H9 (cell line): ENCODE measurements at regions not wholly inside any gene's neighbourhood (a gene's known extent, or its start where the extent isn't known, plus 50 kb on each side); places are given as distances from the start of the nearest gene placed in this dataset.

Experiments used
- DNase-seq: peaks from one replicate; pipeline ENCODE4 v3.0.0-alpha.2; 2017
- H2AFZ ChIP-seq: one replicate; pipeline ENCODE4 v1.6.1; 2013; ENCODE audit warnings: mild to moderate bottlenecking, low read length, control low read depth, moderate library complexity
- H2AK5ac ChIP-seq: 2 replicates; pipeline ENCODE4 v1.6.1; 2013; ENCODE audit warnings: low read length, control low read depth, mixed read lengths; ENCODE audit not compliant: insufficient read length
- H2BK120ac ChIP-seq: one replicate; pipeline ENCODE4 v1.6.1; 2013; ENCODE audit warnings: low read depth, mild to moderate bottlenecking, low read length, control low read depth, inconsistent platforms; ENCODE audit not compliant: poor library complexity, severe bottlenecking
- H2BK12ac ChIP-seq: 2 replicates; pipeline ENCODE4 v1.6.1; 2013; ENCODE audit warnings: low read length, control low read depth, mixed read lengths, low read depth; ENCODE audit not compliant: insufficient read length
- H2BK15ac ChIP-seq: 2 replicates; pipeline ENCODE4 v1.6.1; 2013; ENCODE audit warnings: low read depth, low read length, control low read depth
- H2BK20ac ChIP-seq: one replicate; pipeline ENCODE4 v1.6.1; 2013; ENCODE audit warnings: low read depth, mild to moderate bottlenecking, low read length, control low read depth, inconsistent platforms; ENCODE audit not compliant: poor library complexity, severe bottlenecking
- H2BK5ac ChIP-seq: 2 replicates; pipeline ENCODE4 v1.6.1; 2013; ENCODE audit warnings: low read length, control low read depth, mixed read lengths; ENCODE audit not compliant: insufficient read length
- H3K14ac ChIP-seq: 2 replicates; pipeline ENCODE4 v1.6.1; 2013; ENCODE audit warnings: low read length, control low read depth; ENCODE audit not compliant: insufficient read depth
- H3K18ac ChIP-seq: 2 replicates; pipeline ENCODE4 v1.6.1; 2013; ENCODE audit warnings: low read depth, mild to moderate bottlenecking, mixed read lengths, low read length, control low read depth; ENCODE audit not compliant: insufficient read length
- H3K23ac ChIP-seq: 2 replicates; pipeline ENCODE4 v1.6.1; 2013; ENCODE audit warnings: low read length, control low read depth, mixed read lengths, low read depth; ENCODE audit not compliant: insufficient read length
- H3K23me2 ChIP-seq: 2 replicates; pipeline ENCODE4 v1.6.1; 2013; ENCODE audit warnings: low read depth, mild to moderate bottlenecking, mixed read lengths, low read length, control low read depth; ENCODE audit not compliant: insufficient read length, poor library complexity, severe bottlenecking
- H3K27ac ChIP-seq: 2 replicates; pipeline ENCODE4 v1.5.1; 2013; ENCODE audit warnings: low read length, control low read depth, mixed read lengths, low read depth; ENCODE audit not compliant: insufficient read length
- H3K27me3 ChIP-seq: 2 replicates; pipeline ENCODE4 v1.6.1; 2013; ENCODE audit warnings: low read length, control low read depth, inconsistent platforms; ENCODE audit not compliant: insufficient read depth
- H3K4ac ChIP-seq: 2 replicates; pipeline ENCODE4 v1.6.1; 2013; ENCODE audit warnings: low read depth, mild to moderate bottlenecking, control low read depth, inconsistent platforms, low read length, moderate library complexity
- H3K4me1 ChIP-seq: 2 replicates; pipeline ENCODE4 v1.6.1; 2013; ENCODE audit warnings: low read length, control low read depth, inconsistent platforms; ENCODE audit not compliant: insufficient read depth
- H3K4me2 ChIP-seq: 2 replicates; pipeline ENCODE4 v1.6.1; 2013; ENCODE audit warnings: low read length, control low read depth, mixed read lengths; ENCODE audit not compliant: insufficient read length, insufficient read depth
- H3K56ac ChIP-seq: 2 replicates; pipeline ENCODE4 v1.6.1; 2013; ENCODE audit warnings: low read depth, mild to moderate bottlenecking, mixed read lengths, low read length, control low read depth; ENCODE audit not compliant: insufficient read length
- H3K79me1 ChIP-seq: 2 replicates; pipeline ENCODE4 v1.6.1; 2013; ENCODE audit warnings: low read depth, mild to moderate bottlenecking, moderate library complexity, low read length, control low read depth, inconsistent platforms; ENCODE audit not compliant: insufficient read depth, poor library complexity, severe bottlenecking
- H3K79me2 ChIP-seq: 2 replicates; pipeline ENCODE4 v1.6.1; 2013; ENCODE audit warnings: low read length, control low read depth, inconsistent platforms; ENCODE audit not compliant: insufficient read depth
- H3K9ac ChIP-seq: 2 replicates; pipeline ENCODE4 v1.6.1; 2013; ENCODE audit warnings: low read length, control low read depth, mixed read lengths; ENCODE audit not compliant: insufficient read length; ENCODE audit errors: extremely low read depth
- H3K9me3 ChIP-seq: one replicate; pipeline ENCODE4 v1.6.1; 2013; ENCODE audit warnings: low read depth, low read length, inconsistent platforms; ENCODE audit not compliant: control insufficient read depth
- H3T11ph ChIP-seq: one replicate; pipeline ENCODE4 v1.6.1; 2013; ENCODE audit warnings: mild to moderate bottlenecking, low read length, control low read depth, inconsistent platforms
- H4K20me1 ChIP-seq: one replicate; pipeline ENCODE4 v1.6.1; 2013; ENCODE audit not compliant: control insufficient read depth, insufficient read length, insufficient read depth
- H4K5ac ChIP-seq: 2 replicates; pipeline ENCODE4 v1.6.1; 2013; ENCODE audit warnings: low read depth, mild to moderate bottlenecking, mixed read lengths, low read length, control low read depth; ENCODE audit not compliant: insufficient read length
- H4K8ac ChIP-seq: replicated peaks from 2 replicates; pipeline ENCODE4 v1.6.1; 2013; ENCODE audit warnings: low read length, control low read depth, mixed read lengths, low read depth; ENCODE audit not compliant: insufficient read length
- H4K91ac ChIP-seq: 2 replicates; pipeline ENCODE4 v1.6.1; 2013; ENCODE audit warnings: low read depth, mild to moderate bottlenecking, moderate library complexity, mixed read lengths, low read length, control low read depth; ENCODE audit not compliant: insufficient read length
- H3K27ac Mint-ChIP-seq, 3 experiments: 2 replicates in 2 of 3; 3 replicates in 1 of 3; pipeline ENCODE4 v1.8.0; 2020 to 2021; ENCODE audit warnings: mixed read lengths in 3 of 3, mild to moderate bottlenecking in 1 of 3, moderate library complexity in 1 of 3
- H3K27me3 Mint-ChIP-seq: 2 replicates; pipeline ENCODE4 v1.8.0; 2021; ENCODE audit warnings: low read depth, mild to moderate bottlenecking, moderate library complexity, mixed read lengths
- H3K36me3 Mint-ChIP-seq, 3 experiments: 2 replicates in 2 of 3; 3 replicates in 1 of 3; pipeline ENCODE4 v1.8.0; 2020 to 2021; ENCODE audit warnings: low read depth in 3 of 3, mixed read lengths in 3 of 3; ENCODE audit not compliant: insufficient read depth in 1 of 3
- H3K4me1 Mint-ChIP-seq, 2 experiments: 2 replicates each; pipeline ENCODE4 v1.8.0; 2020; ENCODE audit warnings: mixed read lengths in 2 of 2
- H3K4me3 Mint-ChIP-seq, 2 experiments: 2 replicates in 1 of 2; 3 replicates in 1 of 2; pipeline ENCODE4 v1.8.0; 2020 to 2021; ENCODE audit warnings: mild to moderate bottlenecking in 2 of 2, mixed read lengths in 2 of 2, moderate library complexity in 1 of 2
- H3K9me3 Mint-ChIP-seq, 2 experiments: 2 replicates in 1 of 2; 3 replicates in 1 of 2; pipeline ENCODE4 v1.8.0; 2020; ENCODE audit warnings: mild to moderate bottlenecking in 2 of 2, mixed read lengths in 2 of 2, moderate library complexity in 1 of 2
- CTCF ChIP-seq: fragments of 200-600 bp; sonication (generic); conservative IDR thresholded peaks from 3 replicates; pipeline ENCODE4 v1.8.0; 2021; ENCODE audit warnings: antibody characterized with exemption, mild to moderate bottlenecking
- WGBS: extraction: QIAGEN DNeasy Blood & Tissue Kit; methylation state at CpG from one replicate; pipeline ENCODE4 v1.1.7; 2013; ENCODE audit warnings: missing lambda C conversion rate, low lambda C conversion rate, mixed read lengths; ENCODE audit not compliant: insufficient read length; ENCODE audit errors: extremely low coverage; 5-methylcytosine and 5-hydroxymethylcytosine counted together

- no peak overlapping the region for H3K9ac ChIP-seq
- H3K14ac ChIP-seq, result no peak overlapping the region
- no peak overlapping the region for H2BK120ac ChIP-seq
- Mint-ChIP-seq H3K36me3 (no peaks in the 10 kb centered on the region), H3K4me3 (no peak overlapping the region), H3K4me1 (peaks cover 0 to 5% of the 10 kb centered on the region in 2 experiments; a peak in 1 of 4 replicates), H3K9me3 (peaks cover 9 to 64% of the 10 kb centered on the region in 2 experiments), H3K27ac (no peak overlapping the region), H3K27me3 (no peaks in the 10 kb centered on the region)
- no peaks in the 10 kb centered on the region for H3K9me3 ChIP-seq
- no peak for TF ChIP-seq CTCF
- no peaks in the 10 kb centered on the region for H3K23me2 ChIP-seq
- H4K20me1 ChIP-seq, result no peaks in the 10 kb centered on the region
- H2BK5ac ChIP-seq, result no peak overlapping the region
- H2BK12ac ChIP-seq, result no peak overlapping the region
- H3K23ac ChIP-seq, result no peak overlapping the region
- H3T11ph ChIP-seq, result no peak overlapping the region
- H3K18ac ChIP-seq, result no peak overlapping the region
- no peak overlapping the region for H2AFZ ChIP-seq
- no peak overlapping the region for H4K8ac ChIP-seq
- no peaks in the 10 kb centered on the region for H3K79me2 ChIP-seq
- H3K4me1 ChIP-seq, result no peaks in the 10 kb centered on the region
- no peak overlapping the region for H2BK20ac ChIP-seq
- no peak overlapping the region for H2AK5ac ChIP-seq
- H3K4me2 ChIP-seq, result no peak overlapping the region
- H3K79me1 ChIP-seq, result no peaks in the 10 kb centered on the region
- no peak overlapping the region for H4K91ac ChIP-seq
- H4K5ac ChIP-seq, result no peak overlapping the region
- WGBS, result no CpG with 5 or more reads among the region's 10 CpGs
- H3K4ac ChIP-seq, result no peak overlapping the region
- no peak overlapping the region for H3K27ac ChIP-seq
- DNase-seq, result no peak
- no peak overlapping the region for H2BK15ac ChIP-seq
- H3K27me3 ChIP-seq, result no peaks in the 10 kb centered on the region
- no peak overlapping the region for H3K56ac ChIP-seq
These were observed 956.7 kb downstream of the GLUD2 start for GRCh38 chrX:122004127-122004526.
